ENCODE measurements at regions not wholly inside any gene's neighbourhood (a gene's known extent, or its start where the extent isn't known, plus 50 kb on each side); places are given as distances from the start of the nearest gene placed in this dataset.
"Not testable (repeated sequence)": the region's sequence is repeated elsewhere in the genome, so short reads cannot be mapped to it uniquely, and the experiment has no call there.

- no peak for DNase-seq
These were observed 574.1 kb upstream of the ID2 start for GRCh38 chr2:8107621-8108378.

GRCh38 chr2:8110716-8111115 is 571.1 kb upstream of the ID2 start:
- DNase-seq, result no peak

GRCh38 chr2:8111193-8111592 is 570.7 kb upstream of the ID2 start:
- DNase-seq, result no peak

- no peak for DNase-seq
These were observed 566.4 kb upstream of the ID2 start for GRCh38 chr2:8115456-8115855.

GRCh38 chr2:8115966-8116365 is 565.9 kb upstream of the ID2 start:
- DNase-seq, result no peak

GRCh38 chr2:8116661-8117060 is 565.2 kb upstream of the ID2 start:
- no peak for DNase-seq

GRCh38 chr2:8118940-8119781 is 562.7 kb upstream of the ID2 start:
- DNase-seq, result no peak

GRCh38 chr2:8119782-8120505 is 561.9 kb upstream of the ID2 start:
- DNase-seq, result no peak

- no peak for DNase-seq
These were observed 561.4 kb upstream of the ID2 start for GRCh38 chr2:8120506-8120860.

- DNase-seq, result no peak
These were observed 560.6 kb upstream of the ID2 start for GRCh38 chr2:8121022-8121825.

- no peak for DNase-seq
These were observed 559.9 kb upstream of the ID2 start for GRCh38 chr2:8121826-8122513.

- no peak for DNase-seq
These were observed 559.3 kb upstream of the ID2 start for GRCh38 chr2:8122520-8122919.

- no peak for DNase-seq
These were observed 558.4 kb upstream of the ID2 start for GRCh38 chr2:8123464-8123863.

- no peak for DNase-seq
These were observed 555.8 kb upstream of the ID2 start for GRCh38 chr2:8125741-8126711.

- DNase-seq, result no peak
These were observed 555.1 kb upstream of the ID2 start for GRCh38 chr2:8126783-8127182.

GRCh38 chr2:8131423-8131822 is 550.4 kb upstream of the ID2 start:
- not testable (repeated sequence) for DNase-seq

- DNase-seq, result peak in 25 of 51 donors; percentile 4 to 54 (median 29)
These were observed 549.5 kb upstream of the ID2 start for GRCh38 chr2:8132351-8132831.

- DNase-seq, result no peak
These were observed 549.0 kb upstream of the ID2 start for GRCh38 chr2:8132879-8133278.

GRCh38 chr2:8133363-8133762 is 548.5 kb upstream of the ID2 start:
- no peak for DNase-seq

Data from hypothalamus (tissue), 51 donors.